Loucy (cell line): ENCODE measurements at regions not wholly inside any gene's neighbourhood (a gene's known extent, or its start where the extent isn't known, plus 50 kb on each side); places are given as distances from the start of the nearest gene placed in this dataset.

Experiments used
- H2AFZ ChIP-seq: fragments of 200-600 bp; sonication (generic); 2 replicates; pipeline ENCODE4 v1.6.0; 2016; ENCODE audit warnings: antibody characterized with exemption, mild to moderate bottlenecking, low read length, moderate library complexity
- H3F3A ChIP-seq: fragments of 200-600 bp; 2 replicates; pipeline ENCODE4 v1.6.0; 2016; ENCODE audit warnings: antibody characterized with exemption, low read depth, mild to moderate bottlenecking
- H3K27me3 ChIP-seq: fragments of 200-600 bp; sonication (generic); 2 replicates; pipeline ENCODE4 v1.6.1; 2014; ENCODE audit warnings: low read length, mild to moderate bottlenecking; ENCODE audit not compliant: insufficient read depth, poor library complexity, severe bottlenecking
- H3K36me3 ChIP-seq: fragments of 200-600 bp; sonication (generic); 2 replicates; pipeline ENCODE4 v1.6.1; 2016; ENCODE audit warnings: low read length; ENCODE audit not compliant: insufficient read depth
- H3K4me1 ChIP-seq: fragments of 200-600 bp; sonication (generic); 2 replicates; pipeline ENCODE4 v1.5.1; 2014; ENCODE audit warnings: low read length, mild to moderate bottlenecking; ENCODE audit not compliant: insufficient read depth, poor library complexity, severe bottlenecking
- H3K4me2 ChIP-seq: fragments of 200-600 bp; sonication (generic); 2 replicates; pipeline ENCODE4 v1.6.0; 2014; ENCODE audit warnings: antibody characterized with exemption, low read length, low read depth, mild to moderate bottlenecking; ENCODE audit not compliant: poor library complexity, severe bottlenecking
- H3K4me3 ChIP-seq: fragments of 200-600 bp; sonication (generic); 2 replicates; pipeline ENCODE4 v1.5.1; 2014; ENCODE audit warnings: low read length, mild to moderate bottlenecking, mixed read lengths; ENCODE audit not compliant: poor library complexity, severe bottlenecking
- H3K79me2 ChIP-seq: fragments of 200-600 bp; sonication (generic); 2 replicates; pipeline ENCODE4 v1.6.1; 2014; ENCODE audit warnings: low read length; ENCODE audit not compliant: insufficient read depth
- H3K9ac ChIP-seq: fragments of 200-600 bp; sonication (generic); 2 replicates; pipeline ENCODE4 v1.6.0; 2014; ENCODE audit warnings: mild to moderate bottlenecking, low read depth, low read length, moderate library complexity; ENCODE audit not compliant: poor library complexity, severe bottlenecking
- H3K9me2 ChIP-seq: fragments of 200-600 bp; sonication (generic); replicated peaks from 2 replicates; pipeline ENCODE4 v1.6.1; 2016; ENCODE audit warnings: low read depth, low read length, mixed read lengths
- H3K9me3 ChIP-seq: fragments of 200-600 bp; sonication (generic); 2 replicates; pipeline ENCODE4 v1.6.1; 2014; ENCODE audit warnings: mild to moderate bottlenecking, antibody characterized with exemption, low read length, low read depth; ENCODE audit not compliant: insufficient read depth
- H4K20me1 ChIP-seq: fragments of 200-600 bp; sonication (generic); 2 replicates; pipeline ENCODE4 v1.6.0; 2014; ENCODE audit warnings: antibody characterized with exemption, low read length, mild to moderate bottlenecking; ENCODE audit not compliant: insufficient read depth, poor library complexity, severe bottlenecking
- EZH2phosphoT487 ChIP-seq: fragments of 200-600 bp; IDR thresholded peaks from 2 replicates; pipeline ENCODE4 v1.6.1; 2018; ENCODE audit warnings: antibody characterized with exemption, mild to moderate bottlenecking, moderate library complexity, borderline replicate concordance
- TF ChIP-seq, protein P1 (sequence below): fragments of 200-600 bp; sonication (generic); conservative IDR thresholded peaks from 2 replicates; pipeline ENCODE4 v1.5.1; 2014; ENCODE audit warnings: mild to moderate bottlenecking, antibody characterized with exemption, low read length

DNA sequence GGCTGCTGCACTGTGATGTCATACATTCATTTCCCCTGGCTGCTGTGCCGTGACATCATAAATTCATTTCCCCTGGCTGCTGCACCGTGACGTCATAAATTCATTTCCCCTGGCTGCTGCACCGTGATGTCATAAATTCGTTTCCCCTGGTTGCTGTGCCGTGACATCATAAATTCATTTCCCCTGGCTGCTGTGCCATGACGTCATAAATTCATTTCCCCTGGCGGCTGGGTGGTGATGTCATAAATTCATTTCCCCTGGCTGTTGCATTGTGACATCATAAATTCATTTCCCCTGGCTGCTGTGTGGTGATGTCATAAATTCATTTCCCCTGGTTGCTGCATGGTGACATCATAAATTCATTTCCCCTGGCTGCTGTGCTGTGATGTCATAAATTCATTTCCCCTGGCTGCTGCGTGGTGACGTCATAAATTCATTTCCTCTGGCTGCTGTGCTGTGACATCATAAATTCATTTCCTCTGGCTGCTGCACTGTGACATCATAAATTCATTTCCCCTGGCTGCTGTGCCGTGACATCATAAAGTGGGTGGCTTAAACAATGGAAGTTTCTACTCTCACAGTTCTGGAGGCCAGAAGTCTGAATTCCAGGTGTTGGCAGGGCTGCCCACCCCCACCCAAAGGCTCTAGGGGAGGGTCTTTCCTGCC, 301.1 kb downstream of the SHANK2 start:
- Histone ChIP-seq H3K27me3 (no peaks in the 10 kb centered on the region), H3K36me3 (no peaks in the 10 kb centered on the region), H3K9ac (no peak overlapping the region), H3K9me2 (no peaks in the 10 kb centered on the region), H3F3A (no peaks in the 10 kb centered on the region), H3K79me2 (no peaks in the 10 kb centered on the region), H4K20me1 (no peaks in the 10 kb centered on the region), H3K9me3 (peaks cover 15% of the 10 kb centered on the region; the same call in 1 of the 2 replicates), H3K4me2 (no peak overlapping the region), H2AFZ (no peak overlapping the region), H3K4me1 (no peaks in the 10 kb centered on the region), H3K4me3 (no peak overlapping the region)
- TF ChIP-seq, protein P1, sequence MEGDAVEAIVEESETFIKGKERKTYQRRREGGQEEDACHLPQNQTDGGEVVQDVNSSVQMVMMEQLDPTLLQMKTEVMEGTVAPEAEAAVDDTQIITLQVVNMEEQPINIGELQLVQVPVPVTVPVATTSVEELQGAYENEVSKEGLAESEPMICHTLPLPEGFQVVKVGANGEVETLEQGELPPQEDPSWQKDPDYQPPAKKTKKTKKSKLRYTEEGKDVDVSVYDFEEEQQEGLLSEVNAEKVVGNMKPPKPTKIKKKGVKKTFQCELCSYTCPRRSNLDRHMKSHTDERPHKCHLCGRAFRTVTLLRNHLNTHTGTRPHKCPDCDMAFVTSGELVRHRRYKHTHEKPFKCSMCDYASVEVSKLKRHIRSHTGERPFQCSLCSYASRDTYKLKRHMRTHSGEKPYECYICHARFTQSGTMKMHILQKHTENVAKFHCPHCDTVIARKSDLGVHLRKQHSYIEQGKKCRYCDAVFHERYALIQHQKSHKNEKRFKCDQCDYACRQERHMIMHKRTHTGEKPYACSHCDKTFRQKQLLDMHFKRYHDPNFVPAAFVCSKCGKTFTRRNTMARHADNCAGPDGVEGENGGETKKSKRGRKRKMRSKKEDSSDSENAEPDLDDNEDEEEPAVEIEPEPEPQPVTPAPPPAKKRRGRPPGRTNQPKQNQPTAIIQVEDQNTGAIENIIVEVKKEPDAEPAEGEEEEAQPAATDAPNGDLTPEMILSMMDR = no peak
- TF ChIP-seq EZH2phosphoT487 = no peak

GRCh38 chr11:70952191-70952590, 300.2 kb downstream of the SHANK2 start:
- Histone ChIP-seq H3K4me3 (no peak overlapping the region), H3K9me3 (peaks cover 15% of the 10 kb centered on the region; the same call in 1 of the 2 replicates), H3K79me2 (no peaks in the 10 kb centered on the region), H3K4me2 (no peak overlapping the region), H3F3A (no peaks in the 10 kb centered on the region), H3K27me3 (no peaks in the 10 kb centered on the region), H4K20me1 (no peaks in the 10 kb centered on the region), H3K9ac (no peak overlapping the region), H3K9me2 (no peaks in the 10 kb centered on the region), H2AFZ (no peak overlapping the region), H3K4me1 (no peaks in the 10 kb centered on the region), H3K36me3 (no peaks in the 10 kb centered on the region)
- TF ChIP-seq EZH2phosphoT487 = no peak
- TF ChIP-seq, protein P1 = no peak

GRCh38 chr11:70953720-70954119, 298.7 kb downstream of the SHANK2 start:
- no peak overlapping the region for H3K9ac ChIP-seq
- no peaks in the 10 kb centered on the region for H3K4me1 ChIP-seq
- no peaks in the 10 kb centered on the region for H3K9me2 ChIP-seq
- peaks cover 15% of the 10 kb centered on the region; the same call in 1 of the 2 replicates for H3K9me3 ChIP-seq
- TF ChIP-seq, protein P1 = no peak
- no peak for TF ChIP-seq EZH2phosphoT487
- H3K4me3 ChIP-seq = no peak overlapping the region
- no peaks in the 10 kb centered on the region for H4K20me1 ChIP-seq
- H2AFZ ChIP-seq = no peak overlapping the region
- H3K27me3 ChIP-seq = no peaks in the 10 kb centered on the region
- no peaks in the 10 kb centered on the region for H3K79me2 ChIP-seq
- no peak overlapping the region for H3K4me2 ChIP-seq
- H3F3A ChIP-seq = no peaks in the 10 kb centered on the region
- no peaks in the 10 kb centered on the region for H3K36me3 ChIP-seq
